ENCODE measurements at regions not wholly inside any gene's neighbourhood (a gene's known extent, or its start where the extent isn't known, plus 50 kb on each side); places are given as distances from the start of the nearest gene placed in this dataset.

DNA sequence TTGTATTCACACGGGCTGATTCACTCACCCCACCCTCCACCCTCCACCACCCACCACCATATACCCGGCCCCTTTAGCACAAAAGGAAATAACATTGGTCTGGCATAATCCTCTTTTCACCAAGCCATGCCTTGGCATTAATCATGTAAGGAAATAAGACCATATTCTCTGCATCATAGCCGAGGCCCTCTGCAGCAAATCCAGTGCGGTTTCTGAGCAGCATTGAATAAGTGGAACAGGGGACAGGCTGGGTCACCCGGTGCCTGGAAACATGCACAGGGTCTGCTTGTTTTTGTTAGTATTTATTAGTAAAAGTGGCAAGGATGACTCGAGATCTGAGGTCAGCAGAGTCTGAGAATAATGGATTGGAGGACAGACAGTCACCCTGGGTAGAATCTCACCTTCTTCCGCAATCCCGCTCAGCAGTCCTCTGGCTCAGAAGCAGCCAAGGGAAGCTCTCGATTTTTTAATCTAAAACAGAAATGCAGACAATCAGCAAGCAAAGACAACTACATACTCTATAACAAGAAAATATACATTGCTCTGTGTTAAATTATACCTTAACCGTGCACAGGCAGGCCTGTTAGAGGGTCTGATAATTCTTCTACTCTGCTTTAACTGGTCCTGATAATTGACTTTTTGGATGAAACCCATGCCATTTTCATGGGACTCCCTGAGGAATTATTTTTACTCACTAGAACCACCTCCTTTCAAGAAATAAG lies 52.4 kb upstream of the CDC42BPA start:
- TF ChIP-seq CTCF (IDR thresholded peaks at IDR 0.05; ENCODE audit: low read depth, low read length) (no peak), POLR2A (IDR thresholded peaks at IDR 0.05; ENCODE audit: extremely low read depth, insufficient read length) (no peak), MYC (IDR thresholded peaks at IDR 0.05; ENCODE audit: low read depth, low read length) (no peak)

Measured in NB4 (cell line).